H1 (cell line): ENCODE measurements at regions not wholly inside any gene's neighbourhood (a gene's known extent, or its start where the extent isn't known, plus 50 kb on each side); places are given as distances from the start of the nearest gene placed in this dataset.
A peak's percentile ranks its signal among the peaks of the same experiment; 100 is the strongest.

Experiments
- CTCF ChIA-PET: fragments of 300-600 bp; sonication (Branson Sonifier 250); formaldehyde crosslinking; loops from one replicate; lab custom pipeline; 2021; ENCODE audit not compliant: partially characterized antibody; lab: Charles Lee
- POLR2A ChIA-PET: fragments of 300-600 bp; sonication (Branson Sonifier 250); formaldehyde crosslinking; loops from one replicate; lab custom pipeline; 2021; ENCODE audit warnings: inconsistent platforms; ENCODE audit not compliant: partially characterized antibody; lab: Charles Lee
- DNase-seq, 2 experiments: peaks; one replicate each; pipeline versions ENCODE4 v3.0.0 to v3.0.0-alpha.2; 2010 to 2022; ENCODE audit warnings: low spot score in 2 of 2, low read depth in 1 of 2, mixed read lengths in 1 of 2
- FAIRE-seq: peaks from 2 replicates; lab custom pipeline; 2011; peaks lifted over from hg19 to GRCh38; lab: Jason Lieb, UNC
- H2AFZ ChIP-seq: 2 replicates; pipeline ENCODE4 v1.8.1; 2012; ENCODE audit warnings: low read length, inconsistent platforms
- H2AK5ac ChIP-seq: 2 replicates; pipeline ENCODE4 v1.6.1; 2013; ENCODE audit warnings: low read depth, low read length
- H2BK120ac ChIP-seq: replicated peaks from 2 replicates; pipeline ENCODE3; 2013; ENCODE audit warnings: low read depth, low read length, inconsistent platforms
- H2BK12ac ChIP-seq: 2 replicates; pipeline ENCODE4 v1.6.1; 2013; ENCODE audit warnings: low read depth, low read length
- H2BK15ac ChIP-seq: 2 replicates; pipeline ENCODE4 v1.6.1; 2013; ENCODE audit warnings: low read length
- H2BK20ac ChIP-seq: 2 replicates; pipeline ENCODE4 v1.6.1; 2013; ENCODE audit warnings: low read length
- H2BK5ac ChIP-seq: 2 replicates; pipeline ENCODE4 v1.6.1; 2013; ENCODE audit warnings: low read depth, low read length
- H3K14ac ChIP-seq: 2 replicates; pipeline ENCODE4 v1.6.1; 2013; ENCODE audit warnings: inconsistent platforms; ENCODE audit not compliant: insufficient read length
- H3K18ac ChIP-seq: 2 replicates; pipeline ENCODE4 v1.6.1; 2013; ENCODE audit warnings: low read length; ENCODE audit errors: extremely low read depth
- H3K23ac ChIP-seq: 2 replicates; pipeline ENCODE4 v1.6.1; 2013; ENCODE audit warnings: inconsistent platforms; ENCODE audit not compliant: insufficient read length
- H3K23me2 ChIP-seq: 2 replicates; pipeline ENCODE4 v1.6.1; 2013; ENCODE audit warnings: low read depth, low read length
- H3K27ac ChIP-seq: 2 replicates; pipeline ENCODE4 v1.6.1; 2011; ENCODE audit warnings: low read depth, low read length, inconsistent platforms
- H3K27me3 ChIP-seq, 4 experiments: replicated peaks in 1 of 4; 1 replicate in 1 of 4; 2 replicates in 3 of 4; pipeline versions ENCODE4 v1.6.1 to v1.8.1; 2011 to 2013; ENCODE audit warnings: low read length in 3 of 4, mild to moderate bottlenecking in 3 of 4, inconsistent platforms in 2 of 4, mixed read lengths in 2 of 4, moderate library complexity in 1 of 4; ENCODE audit not compliant: control insufficient read depth in 3 of 4, insufficient read depth in 3 of 4; ENCODE audit errors: extremely low read depth in 1 of 4
- H3K36me3 ChIP-seq, 4 experiments: 2 replicates each; pipeline versions ENCODE4 v1.6.1 to v1.8.1; 2011 to 2013; ENCODE audit warnings: mild to moderate bottlenecking in 4 of 4, low read length in 3 of 4, moderate library complexity in 2 of 4, control low read depth in 1 of 4, inconsistent platforms in 1 of 4; ENCODE audit not compliant: insufficient read depth in 4 of 4, control insufficient read depth in 2 of 4
- H3K4ac ChIP-seq: replicated peaks from 2 replicates; pipeline ENCODE3; 2013; ENCODE audit warnings: low read length, low read depth, mixed read lengths, inconsistent platforms; ENCODE audit not compliant: insufficient read length
- H3K4me1 ChIP-seq, 4 experiments: replicated peaks in 1 of 4; 1 replicate in 1 of 4; 2 replicates in 3 of 4; pipeline versions ENCODE4 v1.6.1 to v1.8.1; 2011 to 2013; ENCODE audit warnings: low read length in 3 of 4, inconsistent platforms in 2 of 4, mixed read lengths in 1 of 4; ENCODE audit not compliant: insufficient read depth in 4 of 4, control insufficient read depth in 3 of 4
- H3K4me2 ChIP-seq, 2 experiments: 2 replicates each; pipeline versions ENCODE4 v1.6.1 to v1.8.1; 2011 to 2013; ENCODE audit warnings: low read depth in 2 of 2, low read length in 2 of 2, control low read depth in 1 of 2, inconsistent platforms in 1 of 2, mild to moderate bottlenecking in 1 of 2; ENCODE audit not compliant: insufficient read depth in 1 of 2
- H3K4me3 ChIP-seq, 4 experiments: fragments of 200-600, 300-600 bp in 1 of 4; sonication (generic), shearing (Covaris generic), sonication (Bioruptor Twin) in 1 of 4; 2 replicates each; pipeline versions ENCODE4 v1.5.1 to v1.8.1; 2011 to 2016; ENCODE audit warnings: low read length in 4 of 4, low read depth in 3 of 4, control low read depth in 2 of 4, inconsistent platforms in 2 of 4, mild to moderate bottlenecking in 2 of 4, mixed read lengths in 1 of 4, moderate library complexity in 1 of 4; ENCODE audit not compliant: insufficient read depth in 2 of 4; ENCODE audit errors: extremely low read depth in 1 of 4
- H3K56ac ChIP-seq: replicated peaks from 2 replicates; pipeline ENCODE3; 2013; ENCODE audit warnings: low read depth, mild to moderate bottlenecking, mixed read lengths, low read length, inconsistent platforms; ENCODE audit not compliant: insufficient read length
- H3K79me1 ChIP-seq: 2 replicates; pipeline ENCODE4 v1.6.1; 2013; ENCODE audit warnings: low read depth, low read length, control low read depth
- H3K79me2 ChIP-seq, 2 experiments: 2 replicates each; pipeline versions ENCODE4 v1.6.1 to v1.8.1; 2012 to 2013; ENCODE audit warnings: low read length in 2 of 2, mild to moderate bottlenecking in 2 of 2, inconsistent platforms in 1 of 2; ENCODE audit not compliant: insufficient read depth in 2 of 2, control insufficient read depth in 1 of 2
- H3K9ac ChIP-seq, 4 experiments: replicated peaks in 1 of 4; 1 replicate in 1 of 4; 2 replicates in 3 of 4; pipeline versions ENCODE4 v1.6.1 to v1.8.1; 2011 to 2013; ENCODE audit warnings: low read depth in 3 of 4, low read length in 3 of 4, control low read depth in 2 of 4, mild to moderate bottlenecking in 2 of 4, moderate library complexity in 2 of 4, inconsistent platforms in 1 of 4; ENCODE audit errors: extremely low read depth in 1 of 4
- H3K9me3 ChIP-seq, 2 experiments: 2 replicates each; pipeline versions ENCODE4 v1.6.1 to v1.8.1; 2012 to 2013; ENCODE audit warnings: mild to moderate bottlenecking in 2 of 2, moderate library complexity in 2 of 2, control low read depth in 1 of 2, inconsistent platforms in 1 of 2, low read depth in 1 of 2, low read length in 1 of 2, mixed read lengths in 1 of 2; ENCODE audit not compliant: insufficient read depth in 2 of 2
- H4K20me1 ChIP-seq, 2 experiments: replicated peaks in 1 of 2; 2 replicates each; pipeline versions ENCODE3 to v1.8.1; 2011 to 2013; ENCODE audit warnings: inconsistent platforms in 2 of 2, low read length in 2 of 2, mild to moderate bottlenecking in 1 of 2; ENCODE audit not compliant: insufficient read depth in 2 of 2, control insufficient read depth in 1 of 2
- H4K5ac ChIP-seq: 2 replicates; pipeline ENCODE4 v1.6.1; 2013; ENCODE audit warnings: low read length, low read depth, mixed read lengths, inconsistent platforms; ENCODE audit not compliant: insufficient read length
- H4K8ac ChIP-seq: 2 replicates; pipeline ENCODE4 v1.8.0; 2013; ENCODE audit warnings: mild to moderate bottlenecking, moderate library complexity, low read length, inconsistent platforms; ENCODE audit not compliant: insufficient read depth; ENCODE audit errors: extremely low read depth
- H4K91ac ChIP-seq: replicated peaks from 2 replicates; pipeline ENCODE3; 2013; ENCODE audit warnings: low read length, mixed read lengths, inconsistent platforms; ENCODE audit not compliant: insufficient read length
- SRF ChIP-seq: IDR thresholded peaks from 2 replicates; pipeline ENCODE4 v1.6.1; 2011; ENCODE audit warnings: mild to moderate bottlenecking, low read depth, low read length, moderate library complexity
- TAF7 ChIP-seq: optimal IDR thresholded peaks from 2 replicates; pipeline ENCODE3; 2011; ENCODE audit warnings: low read depth, mild to moderate bottlenecking, inconsistent platforms, low read length, moderate library complexity, borderline replicate concordance
- WGBS, 2 experiments: shearing (Covaris generic) in 1 of 2; methylation state at CpG; one replicate each; pipeline versions ENCODE4 v1.1.6 to v1.1.7; 2013 to 2015; ENCODE audit warnings: low lambda C conversion rate in 2 of 2, mixed read lengths in 2 of 2, inconsistent platforms in 1 of 2, low coverage in 1 of 2, missing lambda C conversion rate in 1 of 2; ENCODE audit not compliant: insufficient replicate concordance in 2 of 2, insufficient coverage in 1 of 2, insufficient read length in 1 of 2; ENCODE audit errors: extremely low coverage in 1 of 2, missing lambda C conversion rate in 1 of 2; 5-methylcytosine and 5-hydroxymethylcytosine counted together

DNA sequence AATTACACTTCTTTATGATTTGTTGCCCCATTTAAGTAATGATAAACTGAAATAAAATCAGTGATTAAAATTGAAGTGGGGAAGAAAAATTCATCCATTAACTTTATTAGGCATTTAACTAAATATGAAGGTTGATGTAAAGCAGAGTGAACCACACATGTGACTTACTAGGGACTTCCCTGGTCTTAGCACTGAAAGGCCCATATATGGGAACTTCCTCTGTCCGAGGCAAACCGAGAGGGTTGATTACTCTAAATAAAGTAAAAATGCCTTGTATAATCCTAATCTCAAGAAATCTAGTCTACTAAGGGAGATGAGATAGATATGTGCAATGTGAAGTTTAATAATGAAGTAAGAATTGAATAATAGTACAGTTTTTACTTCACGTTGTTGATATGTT, 403.9 kb upstream of the RPS6KA3 start:
- Histone ChIP-seq H2BK12ac (no peak overlapping the region), H2AK5ac (no peak overlapping the region), H4K91ac (no peak overlapping the region), H3K27me3 (no peaks in the 10 kb centered on the region), H3K4me3 (no peak overlapping the region), H2BK120ac (no peak overlapping the region), H3K23me2 (no peaks in the 10 kb centered on the region), H4K20me1 (no peaks in the 10 kb centered on the region), H3K9me3 (no peaks in the 10 kb centered on the region), H3K27ac (no peak overlapping the region), H3K36me3 (no peaks in the 10 kb centered on the region), H3K56ac (no peak overlapping the region), H3K4me2 (no peak overlapping the region), H4K8ac (no peak overlapping the region), H3K4ac (no peak overlapping the region), H3K18ac (no peak overlapping the region), H2BK5ac (no peak overlapping the region), H4K5ac (no peak overlapping the region), H2AFZ (no peak overlapping the region), H2BK15ac (no peak overlapping the region), H3K9ac (no peak overlapping the region), H3K14ac (no peak overlapping the region), H2BK20ac (no peak overlapping the region), H3K79me2 (no peaks in the 10 kb centered on the region), H3K79me1 (no peaks in the 10 kb centered on the region), H3K4me1 (no peaks in the 10 kb centered on the region), H3K23ac (no peak overlapping the region)
- ChIA-PET POLR2A (no interaction called here), CTCF (interaction anchor here (0.9 kb wide), 1 partner anchor 11 kb away, joined by 3 read pairs; no protein-coding TSS in a partner anchor)
- FAIRE-seq, result no peak
- DNase-seq, result no peak
- peak; percentile 84 for TF ChIP-seq SRF
- TF ChIP-seq TAF7, result no peak
- 88% methylated on average over 3 of the region's 3 CpGs; no CpG with 5 or more reads in 1 of the 2 experiments for WGBS, 2 experiments
